HS-5 (cell line): ENCODE measurements at regions not wholly inside any gene's neighbourhood (a gene's known extent, or its start where the extent isn't known, plus 50 kb on each side); places are given as distances from the start of the nearest gene placed in this dataset.

Experiments
- DNase-seq: peaks from one replicate; pipeline ENCODE4 v3.0.0-alpha.2; 2012; ENCODE audit warnings: low read depth

GRCh38 chr13:73894995-73895571 lies 239.1 kb downstream of the KLF12 start:
- DNase-seq = no peak

- DNase-seq = no peak
Observed at GRCh38 chr13:73893833-73894232, 240.4 kb downstream of the KLF12 start.

- no peak for DNase-seq
Observed at GRCh38 chr13:73891805-73892204, 242.4 kb downstream of the KLF12 start.

GRCh38 chr13:73883162-73883561 lies 251.0 kb downstream of the KLF12 start:
- DNase-seq = no peak

GRCh38 chr13:73880365-73880764 lies 253.8 kb downstream of the KLF12 start:
- no peak for DNase-seq

- DNase-seq = no peak
Observed at GRCh38 chr13:73879346-73880015, 254.7 kb downstream of the KLF12 start.

GRCh38 chr13:73877399-73877798 lies 256.8 kb downstream of the KLF12 start:
- DNase-seq = no peak

GRCh38 chr13:73876323-73876722 lies 257.9 kb downstream of the KLF12 start:
- no peak for DNase-seq

GRCh38 chr13:73873940-73874830 lies 260.0 kb downstream of the KLF12 start:
- DNase-seq = no peak

GRCh38 chr13:73872397-73872796 lies 261.8 kb downstream of the KLF12 start:
- DNase-seq = no peak

GRCh38 chr13:73870970-73871935 lies 263.0 kb downstream of the KLF12 start:
- DNase-seq = no peak

GRCh38 chr13:73870036-73870741 lies 264.0 kb downstream of the KLF12 start:
- DNase-seq = no peak

GRCh38 chr13:73865027-73865426 lies 269.2 kb downstream of the KLF12 start:
- no peak for DNase-seq

GRCh38 chr13:73861136-73861535 lies 273.1 kb downstream of the KLF12 start:
- no peak for DNase-seq

GRCh38 chr13:73860501-73860900 lies 273.7 kb downstream of the KLF12 start:
- no peak for DNase-seq

- DNase-seq = no peak
Observed at GRCh38 chr13:73859841-73860240, 274.4 kb downstream of the KLF12 start.

- DNase-seq = no peak
Observed at GRCh38 chr13:73857106-73857505, 277.1 kb downstream of the KLF12 start.

- DNase-seq = no peak
Observed at GRCh38 chr13:73851104-73851503, 283.1 kb downstream of the KLF12 start.

GRCh38 chr13:73850104-73850873 lies 283.9 kb downstream of the KLF12 start:
- no peak for DNase-seq

GRCh38 chr13:73849292-73849691 lies 284.9 kb downstream of the KLF12 start:
- no peak for DNase-seq
